GM12878 (cell line): ENCODE measurements at regions not wholly inside any gene's neighbourhood (a gene's known extent, or its start where the extent isn't known, plus 50 kb on each side); places are given as distances from the start of the nearest gene placed in this dataset.

Experiments
- ATAC-seq: fragments of 200-7000 bp; cut with Tn5 transposase; 3 replicates; pipeline ENCODE4 v1.9.1; 2020; ENCODE audit warnings: mild to moderate bottlenecking, moderate library complexity
- BruUV-seq: library from RNA; stranded (reverse); fragments of 400-500 nt; replicated peaks from 2 replicates; lab custom pipeline; 2021; lab: Mats Ljungman, UMichigan
- CTCF ChIA-PET: fragments of 300-600 bp; sonication (Branson Sonifier 250); formaldehyde crosslinking; extraction: SDS; loops from one replicate; lab custom pipeline; 2021; ENCODE audit warnings: inconsistent platforms; lab: Yijun Ruan, JAX
- POLR2A ChIA-PET: fragments of 350-600 bp; formaldehyde crosslinking; extraction: SDS; loops from one replicate; lab custom pipeline; 2021; ENCODE audit warnings: inconsistent platforms; lab: Charles Lee
- RAD21 ChIA-PET: fragments of 300-600 bp; sonication (Branson Sonifier 250); formaldehyde crosslinking; loops from one replicate; lab custom pipeline; 2023; ENCODE audit warnings: antibody characterized with exemption; ENCODE audit not compliant: unreplicated experiment; lab: Charles Lee
- SMC1A ChIA-PET: fragments of 300-600 bp; sonication (Branson Sonifier 250); formaldehyde crosslinking; loops from one replicate; lab custom pipeline; 2023; ENCODE audit not compliant: unreplicated experiment, uncharacterized antibody; lab: Charles Lee
- DNase-seq: peaks from one replicate; pipeline ENCODE4 v3.0.0-alpha.2; 2011; ENCODE audit warnings: low read depth, low spot score
- FAIRE-seq: peaks from 3 replicates; lab custom pipeline; 2011; peaks lifted over from hg19 to GRCh38; lab: Jason Lieb, UNC
- H2AFZ ChIP-seq: 2 replicates; pipeline ENCODE4 v1.6.0; 2011; ENCODE audit warnings: low read depth, low read length, control low read depth; ENCODE audit not compliant: control insufficient read depth
- H3K27ac ChIP-seq: 2 replicates; pipeline ENCODE4 v1.5.1; 2011; ENCODE audit warnings: control low read depth; ENCODE audit not compliant: control insufficient read depth, insufficient read depth
- H3K27me3 ChIP-seq, 2 experiments: replicated peaks in 1 of 2; 2 replicates each; pipeline versions ENCODE4 v1.6.0 to v1.6.1; 2011; ENCODE audit warnings: low read length in 1 of 2; ENCODE audit not compliant: control insufficient read depth in 2 of 2, insufficient read depth in 2 of 2
- H3K36me3 ChIP-seq, 2 experiments: 2 replicates each; pipeline ENCODE4 v1.5.1; 2011; ENCODE audit warnings: low read length in 1 of 2; ENCODE audit not compliant: control insufficient read depth in 2 of 2, insufficient read depth in 2 of 2
- H3K4me1 ChIP-seq: 2 replicates; pipeline ENCODE4 v1.6.1; 2011; ENCODE audit warnings: mild to moderate bottlenecking, low read length, moderate library complexity, mixed read lengths; ENCODE audit not compliant: control insufficient read depth, insufficient read depth
- H3K4me2 ChIP-seq: 2 replicates; pipeline ENCODE4 v1.6.0; 2011; ENCODE audit warnings: control low read depth; ENCODE audit not compliant: control insufficient read depth, insufficient read depth
- H3K4me3 ChIP-seq: fragments of 200-600 bp; sonication (generic); 2 replicates; pipeline ENCODE4 v1.5.1; 2016
- H3K79me2 ChIP-seq: 2 replicates; pipeline ENCODE4 v1.6.0; 2011; ENCODE audit warnings: low read length; ENCODE audit not compliant: control insufficient read depth, insufficient read depth
- H3K9ac ChIP-seq: 2 replicates; pipeline ENCODE4 v1.8.0; 2011; ENCODE audit warnings: low read length, control low read depth, mixed read lengths; ENCODE audit not compliant: control insufficient read depth, insufficient read depth
- H3K9me3 ChIP-seq: replicated peaks from 3 replicates; pipeline ENCODE4 v1.5.1; 2011; ENCODE audit warnings: mild to moderate bottlenecking, low read length; ENCODE audit not compliant: control insufficient read depth, insufficient read depth
- H4K20me1 ChIP-seq: 2 replicates; pipeline ENCODE4 v1.6.0; 2011; ENCODE audit not compliant: control insufficient read depth, insufficient read depth
- CHD2 ChIP-seq: IDR thresholded peaks from 2 replicates; pipeline ENCODE4 v1.6.1; 2011; ENCODE audit warnings: low read depth, low read length, improper control_type of control experiment, borderline replicate concordance
- FOS ChIP-seq: IDR thresholded peaks from 3 replicates; pipeline ENCODE4 v1.6.1; 2011; ENCODE audit warnings: borderline replicate concordance; ENCODE audit not compliant: insufficient read length; ENCODE audit errors: extremely low read depth
- GATAD2B ChIP-seq: fragments of 450-650 bp; conservative IDR thresholded peaks from 2 replicates; pipeline ENCODE4 v1.6.1; 2017; ENCODE audit warnings: low read depth, mild to moderate bottlenecking, moderate library complexity
- JUND ChIP-seq: IDR thresholded peaks from 2 replicates; pipeline ENCODE4 v1.6.1; 2012; ENCODE audit warnings: low read depth, mild to moderate bottlenecking, low read length, improper control_type of control experiment, moderate library complexity
- NBN ChIP-seq: fragments of 450-650 bp; IDR thresholded peaks from 2 replicates; pipeline ENCODE4 v1.6.1; 2016
- SREBF1 ChIP-seq: IDR thresholded peaks from 2 replicates; pipeline ENCODE4 v1.6.1; 2012; ENCODE audit warnings: mild to moderate bottlenecking, low read length
- TCF7 ChIP-seq: IDR thresholded peaks from 2 replicates; pipeline ENCODE4 v1.6.1; 2014; ENCODE audit warnings: antibody characterized with exemption, borderline replicate concordance
- WGBS: methylation state at CpG from one replicate; pipeline ENCODE4 v1.1.6; 2016; ENCODE audit warnings: low lambda C conversion rate; ENCODE audit not compliant: insufficient replicate concordance, insufficient coverage; ENCODE audit errors: missing lambda C conversion rate; 5-methylcytosine and 5-hydroxymethylcytosine counted together
- in situ Hi-C: fragments of 300-500 bp; cut with MboI; formaldehyde crosslinking; loops from 9 replicates; pipeline ENCODE4 v1.14.3; 2018; ENCODE audit warnings: mixed read lengths
- intact Hi-C: fragments of 100-400 bp; cut with micrococcal nuclease; formaldehyde crosslinking; loops from one replicate; pipeline ENCODE4 v1.14.2; 2022; ENCODE audit not compliant: unreplicated experiment
- TF ChIP-seq, protein P1 (sequence below): IDR thresholded peaks from 2 replicates; pipeline ENCODE4 v1.6.1; 2011; ENCODE audit warnings: borderline replicate concordance, low read depth, mild to moderate bottlenecking, moderate library complexity, low read length; ENCODE audit not compliant: insufficient read depth, poor library complexity, severe bottlenecking
- TF ChIP-seq, protein P2 (sequence below): fragments of 450-650 bp; IDR thresholded peaks from 2 replicates; pipeline ENCODE4 v1.6.1; 2016; ENCODE audit warnings: mild to moderate bottlenecking
- TF ChIP-seq, protein P3 (sequence below): IDR thresholded peaks from 2 replicates; pipeline ENCODE4 v1.6.1; 2012; ENCODE audit warnings: mild to moderate bottlenecking, low read depth, low read length
- TF ChIP-seq, protein P4 (sequence below): fragments of 450-650 bp; IDR thresholded peaks from 2 replicates; pipeline ENCODE4 v1.6.1; 2017; ENCODE audit warnings: mild to moderate bottlenecking, moderate library complexity
- TF ChIP-seq, protein P5 (sequence below): IDR thresholded peaks from 2 replicates; pipeline ENCODE4 v1.6.1; 2011; ENCODE audit warnings: low read depth, mild to moderate bottlenecking, low read length, moderate library complexity, borderline replicate concordance; ENCODE audit errors: extremely low read depth

DNA sequence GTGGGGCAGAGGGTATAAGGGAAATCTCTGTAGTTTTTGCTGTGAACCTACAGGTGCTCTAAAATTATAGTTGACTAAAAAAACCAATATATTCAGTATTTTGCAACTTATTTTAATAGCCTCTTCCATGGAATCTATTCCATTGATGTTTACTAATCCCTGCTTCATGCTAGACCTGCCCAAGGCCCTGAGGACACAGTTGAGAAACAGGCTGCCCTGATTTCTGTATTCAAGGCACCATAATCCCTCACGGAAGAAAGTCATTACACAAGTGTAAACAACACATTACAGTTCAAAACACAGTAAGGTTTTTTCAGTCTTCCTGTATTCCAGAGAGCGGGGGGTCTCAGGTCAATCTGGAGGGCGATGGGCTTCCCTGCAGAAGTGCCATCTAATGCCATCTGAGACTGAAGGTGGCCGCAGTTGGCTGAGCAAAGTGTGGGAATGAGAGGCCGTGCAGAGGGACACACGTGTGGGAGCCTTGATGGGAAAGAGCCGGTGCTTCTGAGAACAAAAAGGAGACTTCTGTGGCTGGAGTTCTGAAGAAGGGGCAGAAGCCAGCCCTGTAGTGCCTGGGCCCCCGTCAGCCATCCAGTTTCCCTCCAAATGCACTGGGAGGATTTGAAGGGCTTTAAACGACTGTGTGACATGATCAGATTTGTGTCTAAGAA lies 146.9 kb downstream of the PTPN20 start:
- no TSS peak for BruUV-seq
- no peak for ATAC-seq
- DNase-seq, result no peak
- TF ChIP-seq TCF7 (no peak), NBN (no peak), JUND (no peak), GATAD2B (no peak), SREBF1 (no peak), CHD2 (no peak), FOS (no peak)
- TF ChIP-seq, protein P1, sequence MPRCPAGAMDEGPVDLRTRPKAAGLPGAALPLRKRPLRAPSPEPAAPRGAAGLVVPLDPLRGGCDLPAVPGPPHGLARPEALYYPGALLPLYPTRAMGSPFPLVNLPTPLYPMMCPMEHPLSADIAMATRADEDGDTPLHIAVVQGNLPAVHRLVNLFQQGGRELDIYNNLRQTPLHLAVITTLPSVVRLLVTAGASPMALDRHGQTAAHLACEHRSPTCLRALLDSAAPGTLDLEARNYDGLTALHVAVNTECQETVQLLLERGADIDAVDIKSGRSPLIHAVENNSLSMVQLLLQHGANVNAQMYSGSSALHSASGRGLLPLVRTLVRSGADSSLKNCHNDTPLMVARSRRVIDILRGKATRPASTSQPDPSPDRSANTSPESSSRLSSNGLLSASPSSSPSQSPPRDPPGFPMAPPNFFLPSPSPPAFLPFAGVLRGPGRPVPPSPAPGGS, result no peak
- TF ChIP-seq, protein P2, sequence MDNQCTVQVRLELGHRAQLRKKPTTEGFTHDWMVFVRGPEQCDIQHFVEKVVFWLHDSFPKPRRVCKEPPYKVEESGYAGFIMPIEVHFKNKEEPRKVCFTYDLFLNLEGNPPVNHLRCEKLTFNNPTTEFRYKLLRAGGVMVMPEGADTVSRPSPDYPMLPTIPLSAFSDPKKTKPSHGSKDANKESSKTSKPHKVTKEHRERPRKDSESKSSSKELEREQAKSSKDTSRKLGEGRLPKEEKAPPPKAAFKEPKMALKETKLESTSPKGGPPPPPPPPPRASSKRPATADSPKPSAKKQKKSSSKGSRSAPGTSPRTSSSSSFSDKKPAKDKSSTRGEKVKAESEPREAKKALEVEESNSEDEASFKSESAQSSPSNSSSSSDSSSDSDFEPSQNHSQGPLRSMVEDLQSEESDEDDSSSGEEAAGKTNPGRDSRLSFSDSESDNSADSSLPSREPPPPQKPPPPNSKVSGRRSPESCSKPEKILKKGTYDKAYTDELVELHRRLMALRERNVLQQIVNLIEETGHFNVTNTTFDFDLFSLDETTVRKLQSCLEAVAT, result no peak
- TF ChIP-seq, protein P3, sequence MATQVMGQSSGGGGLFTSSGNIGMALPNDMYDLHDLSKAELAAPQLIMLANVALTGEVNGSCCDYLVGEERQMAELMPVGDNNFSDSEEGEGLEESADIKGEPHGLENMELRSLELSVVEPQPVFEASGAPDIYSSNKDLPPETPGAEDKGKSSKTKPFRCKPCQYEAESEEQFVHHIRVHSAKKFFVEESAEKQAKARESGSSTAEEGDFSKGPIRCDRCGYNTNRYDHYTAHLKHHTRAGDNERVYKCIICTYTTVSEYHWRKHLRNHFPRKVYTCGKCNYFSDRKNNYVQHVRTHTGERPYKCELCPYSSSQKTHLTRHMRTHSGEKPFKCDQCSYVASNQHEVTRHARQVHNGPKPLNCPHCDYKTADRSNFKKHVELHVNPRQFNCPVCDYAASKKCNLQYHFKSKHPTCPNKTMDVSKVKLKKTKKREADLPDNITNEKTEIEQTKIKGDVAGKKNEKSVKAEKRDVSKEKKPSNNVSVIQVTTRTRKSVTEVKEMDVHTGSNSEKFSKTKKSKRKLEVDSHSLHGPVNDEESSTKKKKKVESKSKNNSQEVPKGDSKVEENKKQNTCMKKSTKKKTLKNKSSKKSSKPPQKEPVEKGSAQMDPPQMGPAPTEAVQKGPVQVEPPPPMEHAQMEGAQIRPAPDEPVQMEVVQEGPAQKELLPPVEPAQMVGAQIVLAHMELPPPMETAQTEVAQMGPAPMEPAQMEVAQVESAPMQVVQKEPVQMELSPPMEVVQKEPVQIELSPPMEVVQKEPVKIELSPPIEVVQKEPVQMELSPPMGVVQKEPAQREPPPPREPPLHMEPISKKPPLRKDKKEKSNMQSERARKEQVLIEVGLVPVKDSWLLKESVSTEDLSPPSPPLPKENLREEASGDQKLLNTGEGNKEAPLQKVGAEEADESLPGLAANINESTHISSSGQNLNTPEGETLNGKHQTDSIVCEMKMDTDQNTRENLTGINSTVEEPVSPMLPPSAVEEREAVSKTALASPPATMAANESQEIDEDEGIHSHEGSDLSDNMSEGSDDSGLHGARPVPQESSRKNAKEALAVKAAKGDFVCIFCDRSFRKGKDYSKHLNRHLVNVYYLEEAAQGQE, result no peak
- TF ChIP-seq, protein P4, sequence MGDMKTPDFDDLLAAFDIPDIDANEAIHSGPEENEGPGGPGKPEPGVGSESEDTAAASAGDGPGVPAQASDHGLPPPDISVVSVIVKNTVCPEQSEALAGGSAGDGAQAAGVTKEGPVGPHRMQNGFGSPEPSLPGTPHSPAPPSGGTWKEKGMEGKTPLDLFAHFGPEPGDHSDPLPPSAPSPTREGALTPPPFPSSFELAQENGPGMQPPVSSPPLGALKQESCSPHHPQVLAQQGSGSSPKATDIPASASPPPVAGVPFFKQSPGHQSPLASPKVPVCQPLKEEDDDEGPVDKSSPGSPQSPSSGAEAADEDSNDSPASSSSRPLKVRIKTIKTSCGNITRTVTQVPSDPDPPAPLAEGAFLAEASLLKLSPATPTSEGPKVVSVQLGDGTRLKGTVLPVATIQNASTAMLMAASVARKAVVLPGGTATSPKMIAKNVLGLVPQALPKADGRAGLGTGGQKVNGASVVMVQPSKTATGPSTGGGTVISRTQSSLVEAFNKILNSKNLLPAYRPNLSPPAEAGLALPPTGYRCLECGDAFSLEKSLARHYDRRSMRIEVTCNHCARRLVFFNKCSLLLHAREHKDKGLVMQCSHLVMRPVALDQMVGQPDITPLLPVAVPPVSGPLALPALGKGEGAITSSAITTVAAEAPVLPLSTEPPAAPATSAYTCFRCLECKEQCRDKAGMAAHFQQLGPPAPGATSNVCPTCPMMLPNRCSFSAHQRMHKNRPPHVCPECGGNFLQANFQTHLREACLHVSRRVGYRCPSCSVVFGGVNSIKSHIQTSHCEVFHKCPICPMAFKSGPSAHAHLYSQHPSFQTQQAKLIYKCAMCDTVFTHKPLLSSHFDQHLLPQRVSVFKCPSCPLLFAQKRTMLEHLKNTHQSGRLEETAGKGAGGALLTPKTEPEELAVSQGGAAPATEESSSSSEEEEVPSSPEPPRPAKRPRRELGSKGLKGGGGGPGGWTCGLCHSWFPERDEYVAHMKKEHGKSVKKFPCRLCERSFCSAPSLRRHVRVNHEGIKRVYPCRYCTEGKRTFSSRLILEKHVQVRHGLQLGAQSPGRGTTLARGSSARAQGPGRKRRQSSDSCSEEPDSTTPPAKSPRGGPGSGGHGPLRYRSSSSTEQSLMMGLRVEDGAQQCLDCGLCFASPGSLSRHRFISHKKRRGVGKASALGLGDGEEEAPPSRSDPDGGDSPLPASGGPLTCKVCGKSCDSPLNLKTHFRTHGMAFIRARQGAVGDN, result no peak
- TF ChIP-seq, protein P5, sequence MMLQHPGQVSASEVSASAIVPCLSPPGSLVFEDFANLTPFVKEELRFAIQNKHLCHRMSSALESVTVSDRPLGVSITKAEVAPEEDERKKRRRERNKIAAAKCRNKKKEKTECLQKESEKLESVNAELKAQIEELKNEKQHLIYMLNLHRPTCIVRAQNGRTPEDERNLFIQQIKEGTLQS, result no peak

More for the DNA sequence above, 146.9 kb downstream of the PTPN20 start:
- Histone ChIP-seq H2AFZ (no peak overlapping the region), H3K9me3 (no peaks in the 10 kb centered on the region), H3K27ac (no peak overlapping the region), H3K4me1 (no peaks in the 10 kb centered on the region), H3K27me3 (peaks cover 4 to 9% of the 10 kb centered on the region in 2 experiments), H3K9ac (no peak overlapping the region), H3K4me3 (no peak overlapping the region), H3K79me2 (no peaks in the 10 kb centered on the region), H3K36me3 (no peaks in the 10 kb centered on the region), H3K4me2 (no peak overlapping the region), H4K20me1 (no peaks in the 10 kb centered on the region)
- FAIRE-seq, result no peak
- POLR2A ChIA-PET, result no interaction called here
- intact Hi-C loops, result loop anchor here (10.0 kb wide), 1 partner anchor 53 kb away; no protein-coding TSS in a partner anchor
- in situ Hi-C loops, result no loop called here
- SMC1A ChIA-PET, result interaction anchor here (1.1 kb wide), 1 partner anchor 10 kb away, joined by 3 read pairs; no protein-coding TSS in a partner anchor
- CTCF ChIA-PET, result no interaction called here
- RAD21 ChIA-PET, result no interaction called here
- WGBS, result 11% methylated on average over 9 of the region's 9 CpGs
